GM10266 (cell line): ENCODE measurements at regions not wholly inside any gene's neighbourhood (a gene's known extent, or its start where the extent isn't known, plus 50 kb on each side); places are given as distances from the start of the nearest gene placed in this dataset.

Experiments
- DNase-seq: peaks from one replicate; pipeline ENCODE4 v3.0.0; 2012; ENCODE audit errors: extremely low spot score
- TF ChIP-seq, protein P1 (sequence below): IDR thresholded peaks from 2 replicates; pipeline ENCODE4 v1.5.1; 2012; ENCODE audit warnings: mild to moderate bottlenecking, low read depth; ENCODE audit not compliant: control insufficient read depth, insufficient read depth; ENCODE audit errors: missing control alignments

DNA sequence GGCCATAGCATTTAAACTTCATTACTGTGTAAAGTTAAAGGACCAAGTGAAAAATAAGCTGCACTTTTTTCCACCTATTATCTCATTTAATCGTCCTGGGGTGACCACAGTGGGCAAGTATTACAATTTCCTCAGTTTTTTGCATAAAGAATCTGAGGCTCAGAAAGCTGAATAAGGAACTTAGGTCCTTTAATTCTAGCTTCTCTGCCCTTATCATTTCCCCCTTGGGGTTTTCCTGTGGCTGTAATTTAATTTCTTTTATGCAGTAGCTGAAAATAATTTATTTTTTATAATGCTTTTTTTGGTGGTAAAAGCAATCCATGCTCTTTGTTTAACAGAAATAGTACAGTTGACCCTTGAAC is 59.8 kb upstream of the RCBTB2 start:
- no peak for DNase-seq
- TF ChIP-seq, protein P1, sequence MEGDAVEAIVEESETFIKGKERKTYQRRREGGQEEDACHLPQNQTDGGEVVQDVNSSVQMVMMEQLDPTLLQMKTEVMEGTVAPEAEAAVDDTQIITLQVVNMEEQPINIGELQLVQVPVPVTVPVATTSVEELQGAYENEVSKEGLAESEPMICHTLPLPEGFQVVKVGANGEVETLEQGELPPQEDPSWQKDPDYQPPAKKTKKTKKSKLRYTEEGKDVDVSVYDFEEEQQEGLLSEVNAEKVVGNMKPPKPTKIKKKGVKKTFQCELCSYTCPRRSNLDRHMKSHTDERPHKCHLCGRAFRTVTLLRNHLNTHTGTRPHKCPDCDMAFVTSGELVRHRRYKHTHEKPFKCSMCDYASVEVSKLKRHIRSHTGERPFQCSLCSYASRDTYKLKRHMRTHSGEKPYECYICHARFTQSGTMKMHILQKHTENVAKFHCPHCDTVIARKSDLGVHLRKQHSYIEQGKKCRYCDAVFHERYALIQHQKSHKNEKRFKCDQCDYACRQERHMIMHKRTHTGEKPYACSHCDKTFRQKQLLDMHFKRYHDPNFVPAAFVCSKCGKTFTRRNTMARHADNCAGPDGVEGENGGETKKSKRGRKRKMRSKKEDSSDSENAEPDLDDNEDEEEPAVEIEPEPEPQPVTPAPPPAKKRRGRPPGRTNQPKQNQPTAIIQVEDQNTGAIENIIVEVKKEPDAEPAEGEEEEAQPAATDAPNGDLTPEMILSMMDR, result no peak

DNA sequence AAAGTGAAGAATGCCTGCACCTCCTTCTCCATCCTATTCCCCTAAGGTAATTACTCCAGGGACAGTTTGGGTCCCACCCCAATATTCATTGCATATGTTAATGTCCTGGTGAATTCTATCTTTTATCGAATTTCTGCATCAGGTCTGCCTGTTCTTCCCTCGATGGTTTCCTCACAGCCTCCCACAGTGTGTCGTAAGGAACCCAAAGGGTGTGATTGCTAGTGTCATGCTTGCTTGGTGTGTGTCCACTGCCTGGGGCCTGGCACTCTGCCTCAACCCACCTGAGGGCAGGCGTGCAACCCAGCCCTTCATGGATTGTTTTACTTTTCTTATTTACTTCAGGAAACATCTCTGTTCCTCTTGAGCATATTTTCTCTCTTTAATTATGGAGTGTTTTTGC is 60.2 kb upstream of the CYSLTR2 start:
- DNase-seq, result no peak
- TF ChIP-seq, protein P1, result no peak

DNA sequence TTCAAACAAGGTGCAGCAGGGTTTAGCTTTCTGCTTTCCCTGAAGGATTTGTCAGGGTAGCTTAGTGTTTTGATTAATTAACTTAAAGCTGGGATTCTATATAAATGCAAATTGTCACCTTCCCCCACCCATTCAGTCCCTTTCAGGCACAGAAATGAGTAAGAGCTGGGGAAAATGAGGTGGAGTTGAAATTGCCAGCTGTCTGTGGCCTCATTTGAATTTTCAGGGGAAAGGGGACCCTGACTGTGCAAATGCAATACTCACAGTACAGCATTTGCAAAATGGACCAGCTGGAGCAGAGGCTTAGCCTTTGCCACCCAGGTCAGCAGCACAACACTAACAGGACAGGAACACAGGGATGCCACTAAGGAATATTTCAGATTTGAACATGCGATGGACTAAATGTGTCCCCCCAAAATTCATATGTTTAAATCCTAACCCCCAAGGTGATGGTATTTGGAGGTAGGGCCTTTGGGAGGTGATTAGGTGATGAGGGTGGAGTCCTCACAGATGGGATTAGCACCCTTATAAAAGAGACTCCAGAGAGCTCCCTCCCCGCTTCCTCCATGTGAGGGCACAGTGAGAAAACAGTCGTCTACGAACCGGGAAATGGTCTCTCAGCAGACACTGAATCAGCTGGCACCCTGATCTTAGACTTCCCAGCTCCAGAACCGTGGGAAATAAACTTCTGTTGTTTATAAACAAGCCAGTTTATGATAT is 59.5 kb upstream of the CYSLTR2 start:
- no peak for DNase-seq
- TF ChIP-seq, protein P1, result no peak

DNA sequence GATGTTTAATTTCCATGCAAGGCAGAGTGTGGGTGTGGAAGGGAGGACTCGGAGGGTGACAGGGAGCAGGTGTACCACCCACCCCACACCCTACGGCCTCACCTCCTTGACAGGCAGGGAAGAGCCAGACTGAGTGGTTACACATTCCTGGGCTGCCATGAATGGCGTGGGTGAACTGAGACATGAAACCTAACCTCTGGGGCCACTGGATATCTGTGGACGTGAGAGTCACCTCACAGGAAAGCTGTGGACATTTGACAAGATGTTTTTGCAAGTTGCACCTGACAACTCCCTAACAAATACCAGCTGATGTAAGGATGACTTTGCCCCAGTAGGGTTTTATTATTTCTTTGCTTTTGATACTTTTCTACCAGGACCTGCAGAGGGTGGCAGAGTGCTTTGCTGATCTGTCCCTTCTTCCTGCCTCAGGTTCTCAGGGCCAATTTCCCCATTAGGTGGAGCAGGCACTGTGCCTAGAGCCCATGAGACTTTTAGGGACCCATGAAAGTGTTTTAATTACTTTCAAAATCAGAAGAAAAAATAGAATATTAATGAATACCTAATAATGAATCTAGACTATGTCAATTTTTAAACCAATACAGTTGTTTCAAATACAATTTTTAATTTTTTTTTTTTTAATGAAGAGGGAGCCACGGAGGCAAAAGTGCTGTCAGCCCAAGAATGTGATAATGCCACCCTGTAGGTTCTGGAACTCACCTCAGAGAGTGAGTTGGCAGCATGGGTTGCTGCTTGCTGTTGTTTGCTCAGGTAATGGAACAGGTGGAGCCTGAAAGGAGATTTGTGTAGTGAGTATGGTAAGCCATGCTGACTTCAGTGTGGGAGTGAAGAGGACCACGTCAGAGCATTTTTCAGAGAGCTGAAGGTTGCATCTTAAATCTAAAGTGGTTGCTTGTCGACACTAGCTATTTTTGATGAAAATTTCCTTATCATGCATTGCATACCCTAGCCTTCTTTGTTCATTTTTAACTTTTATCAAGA is 58.0 kb upstream of the CYSLTR2 start:
- DNase-seq, result peak; percentile 16
- TF ChIP-seq, protein P1, result peak; percentile 62

DNA sequence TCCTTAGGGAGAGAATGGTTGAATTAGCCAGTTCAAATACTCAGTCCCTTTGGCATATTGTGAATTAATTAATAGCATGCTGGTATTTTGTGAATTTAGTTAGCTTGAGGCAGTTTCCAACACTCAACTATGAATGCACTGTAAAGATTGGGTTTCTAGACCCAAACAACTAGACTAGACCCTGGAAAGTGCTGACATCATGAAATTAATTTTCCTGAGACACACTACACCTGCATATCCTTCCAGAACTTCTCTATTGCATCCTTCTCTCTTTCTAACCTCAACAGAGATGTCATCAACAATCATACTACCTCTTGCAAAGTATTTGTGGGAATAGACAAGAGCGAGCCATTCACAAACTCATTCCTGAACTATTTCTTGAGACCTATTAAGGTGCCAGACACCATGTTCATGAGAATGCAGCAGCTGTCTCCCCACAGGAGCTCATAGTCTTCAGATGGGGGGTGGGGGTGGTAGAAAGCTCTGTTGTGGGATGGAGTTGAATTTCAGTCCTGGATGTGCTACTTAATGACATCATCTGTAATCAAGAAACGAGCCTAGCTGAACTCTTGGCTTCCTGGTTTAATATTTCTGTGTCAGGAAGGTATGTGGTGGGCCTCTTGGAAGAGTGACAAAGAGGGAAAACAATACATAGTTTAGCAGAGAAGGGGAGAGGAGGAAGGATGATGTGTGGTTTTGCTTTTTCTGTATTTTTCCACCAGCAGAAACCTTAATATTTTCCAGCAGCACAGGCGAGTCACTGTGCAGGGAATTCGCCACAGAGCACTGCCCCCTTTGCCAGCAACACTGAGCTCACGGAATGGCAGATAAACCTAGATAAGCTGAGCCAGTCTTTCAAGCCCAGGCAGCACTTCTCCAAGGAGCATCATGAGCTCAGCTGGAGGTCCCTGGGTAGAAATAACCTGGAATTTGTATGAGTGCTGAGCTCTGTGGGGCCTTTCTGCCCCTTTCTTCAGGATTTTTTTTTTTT is 53.1 kb upstream of the CYSLTR2 start:
- no peak for DNase-seq

DNA sequence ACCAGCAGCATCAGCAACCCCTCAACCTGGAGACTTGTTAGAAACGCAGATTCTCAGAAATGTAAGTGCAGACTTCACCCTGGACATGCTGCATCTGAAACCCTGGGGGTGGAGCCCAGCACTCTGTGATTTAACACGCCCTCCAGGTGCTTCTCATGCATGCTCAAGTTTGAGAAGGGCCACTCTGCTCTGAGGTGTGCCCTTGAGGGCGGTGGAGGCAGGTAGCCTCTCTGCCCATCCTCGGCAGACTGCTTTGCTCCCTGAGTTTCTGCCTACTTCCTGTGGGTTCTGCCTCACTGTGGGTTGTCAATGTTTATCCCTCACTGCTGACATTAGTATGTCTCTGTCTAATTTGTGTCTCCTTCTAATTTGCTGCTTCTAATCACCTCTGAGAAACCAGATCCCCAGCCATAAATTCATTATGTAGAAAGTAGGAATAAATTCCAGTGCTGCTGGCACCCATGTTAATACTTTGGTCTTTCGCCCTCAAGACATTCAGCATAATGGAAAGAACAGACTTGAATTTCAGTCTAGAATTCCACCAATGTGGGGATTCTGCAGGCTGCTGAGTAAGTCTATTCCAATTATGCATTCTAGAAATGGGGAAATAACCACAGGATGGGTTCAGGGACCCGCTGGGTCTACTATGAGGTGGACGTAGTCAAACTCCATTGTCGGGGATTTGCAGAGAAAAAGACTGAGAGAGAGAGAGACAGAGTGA is 51.3 kb upstream of the CYSLTR2 start:
- TF ChIP-seq, protein P1, result no peak
- DNase-seq, result no peak

More for the DNA sequence above, 53.1 kb upstream of the CYSLTR2 start:
- TF ChIP-seq, protein P1, result no peak
